ENCODE measurements at regions not wholly inside any gene's neighbourhood (a gene's known extent, or its start where the extent isn't known, plus 50 kb on each side); places are given as distances from the start of the nearest gene placed in this dataset.

- no peaks in the 10 kb centered on the region for H3K36me3 ChIP-seq
- DNase-seq (ENCODE audit: low read depth in 1 of 2, low spot score in 1 of 2), result no peak
- no peaks in the 10 kb centered on the region for H3K9me3 ChIP-seq (ENCODE audit: low read depth)
- no peak overlapping the region for H3K4me3 ChIP-seq
- H3K27me3 ChIP-seq, result peaks cover 35% of the 10 kb centered on the region
- H3K4me1 ChIP-seq (ENCODE audit: low read depth), result peaks cover 7% of the 10 kb centered on the region
- no peak for TF ChIP-seq CTCF (IDR thresholded peaks at IDR 0.05; ENCODE audit: low read depth, low read length)
- H3K27ac ChIP-seq, result no peak overlapping the region
These were observed 477.3 kb downstream of the TSHZ3 start for GRCh38 chr19:30871979-30872378.

- peaks cover 10% of the 10 kb centered on the region for H3K4me1 ChIP-seq (ENCODE audit: low read depth)
- no peaks in the 10 kb centered on the region for H3K9me3 ChIP-seq (ENCODE audit: low read depth)
- no peaks in the 10 kb centered on the region for H3K36me3 ChIP-seq
- H3K27me3 ChIP-seq, result peaks cover 31% of the 10 kb centered on the region
- no peak overlapping the region for H3K27ac ChIP-seq
- TF ChIP-seq CTCF (IDR thresholded peaks at IDR 0.05; ENCODE audit: low read depth, low read length), result no peak
- no peak overlapping the region for H3K4me3 ChIP-seq
- DNase-seq (ENCODE audit: low read depth in 1 of 2, low spot score in 1 of 2), result peak; percentile 0 to 78
These were observed 478.4 kb downstream of the TSHZ3 start for GRCh38 chr19:30870876-30871275.

- Histone ChIP-seq H3K36me3 (no peaks in the 10 kb centered on the region), H3K27me3 (peaks cover 40% of the 10 kb centered on the region), H3K9me3 (ENCODE audit: low read depth) (no peaks in the 10 kb centered on the region), H3K4me3 (no peak overlapping the region), H3K4me1 (ENCODE audit: low read depth) (peaks cover 17% of the 10 kb centered on the region), H3K27ac (peak overlapping the region; percentile 37)
- DNase-seq (ENCODE audit: low read depth in 1 of 2, low spot score in 1 of 2), result peak in 1 of 2 donors; percentile 81
- TF ChIP-seq CTCF (IDR thresholded peaks at IDR 0.05; ENCODE audit: low read depth, low read length), result no peak
These were observed 483.7 kb downstream of the TSHZ3 start for GRCh38 chr19:30865511-30865910.

- peak overlapping the region; percentile 37 for H3K27ac ChIP-seq
- no peaks in the 10 kb centered on the region for H3K9me3 ChIP-seq (ENCODE audit: low read depth)
- H3K36me3 ChIP-seq, result no peaks in the 10 kb centered on the region
- no peak overlapping the region for H3K4me3 ChIP-seq
- no peak for DNase-seq (ENCODE audit: low read depth in 1 of 2, low spot score in 1 of 2)
- peaks cover 15% of the 10 kb centered on the region for H3K4me1 ChIP-seq (ENCODE audit: low read depth)
- peaks cover 31% of the 10 kb centered on the region for H3K27me3 ChIP-seq
- no peak for TF ChIP-seq CTCF (IDR thresholded peaks at IDR 0.05; ENCODE audit: low read depth, low read length)
These were observed 484.6 kb downstream of the TSHZ3 start for GRCh38 chr19:30864391-30865215.

GRCh38 chr19:30862876-30863275, 486.4 kb downstream of the TSHZ3 start:
- Histone ChIP-seq H3K9me3 (ENCODE audit: low read depth) (no peaks in the 10 kb centered on the region), H3K27ac (no peak overlapping the region), H3K4me1 (ENCODE audit: low read depth) (peaks cover 15% of the 10 kb centered on the region), H3K36me3 (no peaks in the 10 kb centered on the region), H3K27me3 (peaks cover 18% of the 10 kb centered on the region), H3K4me3 (no peak overlapping the region)
- no peak for DNase-seq (ENCODE audit: low read depth in 1 of 2, low spot score in 1 of 2)
- TF ChIP-seq CTCF (IDR thresholded peaks at IDR 0.05; ENCODE audit: low read depth, low read length), result no peak
